Islet precursor cell (in vitro differentiated cells): ENCODE measurements at regions not wholly inside any gene's neighbourhood (a gene's known extent, or its start where the extent isn't known, plus 50 kb on each side); places are given as distances from the start of the nearest gene placed in this dataset.
A peak's percentile ranks its signal among the peaks of the same experiment; 100 is the strongest.

Experiments
- DNase-seq: peaks from one replicate; pipeline ENCODE4 v3.0.0-alpha.2; 2018

- peak; percentile 59 for DNase-seq
These were observed 150.0 kb upstream of the RBFOX1 start for GRCh38 chr16:7182510-7183109.

GRCh38 chr16:7177875-7178274 is 154.8 kb upstream of the RBFOX1 start:
- DNase-seq: no peak

- no peak for DNase-seq
These were observed 161.5 kb upstream of the RBFOX1 start for GRCh38 chr16:7171151-7171550.

- DNase-seq: no peak
These were observed 165.0 kb upstream of the RBFOX1 start for GRCh38 chr16:7167626-7168025.

GRCh38 chr16:7161891-7162290 is 170.8 kb upstream of the RBFOX1 start:
- DNase-seq: no peak

- no peak for DNase-seq
These were observed 172.6 kb upstream of the RBFOX1 start for GRCh38 chr16:7160093-7160492.

GRCh38 chr16:7158481-7158880 is 174.2 kb upstream of the RBFOX1 start:
- no peak for DNase-seq

- no peak for DNase-seq
These were observed 182.4 kb upstream of the RBFOX1 start for GRCh38 chr16:7150230-7150629.

- DNase-seq: peak; percentile 65
These were observed 184.0 kb upstream of the RBFOX1 start for GRCh38 chr16:7148606-7149005.

GRCh38 chr16:7140899-7141298 is 191.7 kb upstream of the RBFOX1 start:
- DNase-seq: peak; percentile 93

GRCh38 chr16:7137560-7138330 is 194.9 kb upstream of the RBFOX1 start:
- DNase-seq: peak; percentile 52

- DNase-seq: no peak
These were observed 200.2 kb upstream of the RBFOX1 start for GRCh38 chr16:7132465-7132864.

- DNase-seq: no peak
These were observed 207.9 kb upstream of the RBFOX1 start for GRCh38 chr16:7124701-7125100.

GRCh38 chr16:7124242-7124641 is 208.4 kb upstream of the RBFOX1 start:
- DNase-seq: no peak

GRCh38 chr16:7116734-7117133 is 215.9 kb upstream of the RBFOX1 start:
- DNase-seq: no peak

GRCh38 chr16:7115898-7116297 is 216.7 kb upstream of the RBFOX1 start:
- DNase-seq: no peak

- no peak for DNase-seq
These were observed 218.7 kb upstream of the RBFOX1 start for GRCh38 chr16:7113949-7114348.

- DNase-seq: no peak
These were observed 219.2 kb upstream of the RBFOX1 start for GRCh38 chr16:7113395-7113794.

- DNase-seq: no peak
These were observed 221.4 kb upstream of the RBFOX1 start for GRCh38 chr16:7111265-7111664.

- no peak for DNase-seq
These were observed 225.2 kb upstream of the RBFOX1 start for GRCh38 chr16:7107436-7107835.

GRCh38 chr16:7103056-7103455 is 229.6 kb upstream of the RBFOX1 start:
- DNase-seq: no peak

GRCh38 chr16:7101054-7101453 is 231.6 kb upstream of the RBFOX1 start:
- no peak for DNase-seq

- no peak for DNase-seq
These were observed 235.1 kb upstream of the RBFOX1 start for GRCh38 chr16:7097518-7097917.

GRCh38 chr16:7093511-7093910 is 239.1 kb upstream of the RBFOX1 start:
- no peak for DNase-seq

GRCh38 chr16:7090628-7091115 is 242.0 kb upstream of the RBFOX1 start:
- no peak for DNase-seq
